DND-41 (cell line): ENCODE measurements at regions not wholly inside any gene's neighbourhood (a gene's known extent, or its start where the extent isn't known, plus 50 kb on each side); places are given as distances from the start of the nearest gene placed in this dataset.

Experiments
- ATAC-seq: fragments of 200-7000 bp; cut with Tn5 transposase; 3 replicates; pipeline ENCODE4 v1.9.1; 2021; ENCODE audit warnings: low read depth; ENCODE audit not compliant: insufficient read depth
- DNase-seq: peaks from one replicate; pipeline ENCODE4 v3.0.0-alpha.2; 2020
- H2AFZ ChIP-seq: 2 replicates; pipeline ENCODE4 v1.6.0; 2012; ENCODE audit warnings: low read depth, low read length
- H3K27ac ChIP-seq: 2 replicates; pipeline ENCODE4 v1.5.1; 2012; ENCODE audit warnings: low read length, inconsistent platforms
- H3K27me3 ChIP-seq: fragments of 200-600 bp; sonication (generic); 2 replicates; pipeline ENCODE4 v1.6.0; 2012; ENCODE audit warnings: low read length, mild to moderate bottlenecking, inconsistent platforms; ENCODE audit not compliant: insufficient read depth, poor library complexity
- H3K36me3 ChIP-seq: 2 replicates; pipeline ENCODE4 v1.5.1; 2012; ENCODE audit warnings: low read length, inconsistent platforms; ENCODE audit not compliant: insufficient read depth
- H3K4me1 ChIP-seq: 2 replicates; pipeline ENCODE4 v1.5.1; 2012; ENCODE audit warnings: mild to moderate bottlenecking, low read length; ENCODE audit not compliant: insufficient read depth
- H3K4me2 ChIP-seq: 2 replicates; pipeline ENCODE4 v1.6.0; 2012; ENCODE audit warnings: mild to moderate bottlenecking, moderate library complexity, low read length, inconsistent platforms; ENCODE audit not compliant: insufficient read depth
- H3K4me3 ChIP-seq, 2 experiments: fragments of 200-600 bp in 1 of 2; shearing (Covaris generic) in 1 of 2; 2 replicates each; pipeline ENCODE4 v1.5.1; 2012 to 2016; ENCODE audit warnings: inconsistent platforms in 2 of 2, low read length in 2 of 2, mild to moderate bottlenecking in 2 of 2, low read depth in 1 of 2, moderate library complexity in 1 of 2
- H3K79me2 ChIP-seq: 2 replicates; pipeline ENCODE4 v1.6.0; 2012; ENCODE audit warnings: low read length, inconsistent platforms; ENCODE audit not compliant: insufficient read depth
- H3K9ac ChIP-seq: 2 replicates; pipeline ENCODE4 v1.6.0; 2012; ENCODE audit warnings: low read depth, mild to moderate bottlenecking, inconsistent platforms, low read length, moderate library complexity
- H3K9me3 ChIP-seq: 2 replicates; pipeline ENCODE4 v1.5.1; 2012; ENCODE audit warnings: low read length, moderate library complexity, mild to moderate bottlenecking, inconsistent platforms; ENCODE audit not compliant: insufficient read depth, severe bottlenecking
- H4K20me1 ChIP-seq: 2 replicates; pipeline ENCODE4 v1.6.0; 2012; ENCODE audit warnings: low read length; ENCODE audit not compliant: insufficient read depth
- EZH2 ChIP-seq: IDR thresholded peaks from 3 replicates; pipeline ENCODE4 v1.6.1; 2012; ENCODE audit warnings: borderline replicate concordance, low read depth, mild to moderate bottlenecking, moderate library complexity, low read length, inconsistent platforms; ENCODE audit not compliant: severe bottlenecking
- TF ChIP-seq, protein P1 (sequence below): IDR thresholded peaks from 2 replicates; pipeline ENCODE4 v1.5.1; 2012; ENCODE audit warnings: borderline replicate concordance, low read length, moderate library complexity, mild to moderate bottlenecking; ENCODE audit not compliant: poor library complexity, severe bottlenecking; ENCODE audit errors: extremely low read depth

DNA sequence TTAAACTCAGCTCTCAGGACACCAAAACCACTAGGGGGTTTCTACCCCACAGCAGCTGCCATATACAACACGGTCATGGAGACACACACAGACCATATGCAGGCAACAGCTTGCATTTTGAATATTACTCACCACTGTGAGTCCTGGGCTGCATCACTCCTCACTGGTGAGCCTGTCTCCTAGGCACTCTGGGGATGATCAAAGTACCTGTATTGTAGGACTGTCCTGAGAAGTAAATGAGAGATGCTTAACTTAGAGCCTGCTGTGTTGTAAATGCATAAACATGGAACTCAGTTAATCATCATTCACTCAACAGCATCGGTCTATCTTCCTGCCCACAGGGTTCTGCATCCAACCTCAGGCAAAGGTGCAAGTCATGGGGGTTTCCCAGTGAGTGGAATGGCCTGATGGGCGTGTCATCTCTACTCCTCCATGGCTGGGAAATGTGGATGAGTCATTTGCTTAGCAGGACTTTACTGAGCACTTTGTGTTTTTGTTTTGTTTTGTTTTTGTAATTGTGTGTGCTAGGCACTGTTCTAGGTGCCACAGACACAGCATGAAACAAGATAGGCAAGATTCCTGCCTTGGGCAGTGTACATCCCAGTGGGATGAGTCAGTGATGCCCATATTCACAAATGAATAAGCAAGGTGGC lies 1141.2 kb upstream of the TMEM132C start:
- H3K36me3 ChIP-seq: no peaks in the 10 kb centered on the region
- H3K27me3 ChIP-seq: no peaks in the 10 kb centered on the region
- TF ChIP-seq EZH2: no peak
- H3K4me3 ChIP-seq: no peak overlapping the region
- no peak overlapping the region for H3K4me2 ChIP-seq
- no peak overlapping the region for H3K27ac ChIP-seq
- H3K9me3 ChIP-seq: no peaks in the 10 kb centered on the region
- no peak overlapping the region for H3K9ac ChIP-seq
- no peaks in the 10 kb centered on the region for H3K79me2 ChIP-seq
- no peaks in the 10 kb centered on the region for H4K20me1 ChIP-seq
- ATAC-seq: 0 out of 3 replicates have a peak, but pooled peaks have one; percentile 17
- no peaks in the 10 kb centered on the region for H3K4me1 ChIP-seq
- H2AFZ ChIP-seq: no peak overlapping the region
- no peak for DNase-seq

DNA sequence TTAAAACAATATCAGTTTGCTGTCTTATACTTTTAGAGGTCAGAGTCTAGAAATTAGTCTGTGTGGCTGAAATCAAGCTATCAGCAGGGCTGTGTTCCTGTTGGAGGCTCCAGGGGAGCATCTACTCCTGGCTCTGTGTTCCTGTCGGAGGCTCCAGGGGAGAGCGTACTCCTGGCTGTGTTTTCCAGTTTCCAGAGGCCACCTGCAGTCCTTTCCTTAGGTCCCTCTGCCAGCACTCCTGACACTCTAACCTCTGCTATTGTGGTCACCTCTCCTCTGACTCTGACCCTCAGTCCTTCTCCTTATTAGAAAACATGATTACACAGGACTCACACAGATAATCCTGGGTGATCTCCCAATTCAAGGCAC lies 1140.7 kb upstream of the TMEM132C start:
- no peaks in the 10 kb centered on the region for H3K9me3 ChIP-seq
- H3K4me2 ChIP-seq: no peak overlapping the region
- no peak overlapping the region for H3K9ac ChIP-seq
- H3K27ac ChIP-seq: no peak overlapping the region
- no peaks in the 10 kb centered on the region for H3K27me3 ChIP-seq
- no peak for TF ChIP-seq EZH2
- TF ChIP-seq, protein P1, sequence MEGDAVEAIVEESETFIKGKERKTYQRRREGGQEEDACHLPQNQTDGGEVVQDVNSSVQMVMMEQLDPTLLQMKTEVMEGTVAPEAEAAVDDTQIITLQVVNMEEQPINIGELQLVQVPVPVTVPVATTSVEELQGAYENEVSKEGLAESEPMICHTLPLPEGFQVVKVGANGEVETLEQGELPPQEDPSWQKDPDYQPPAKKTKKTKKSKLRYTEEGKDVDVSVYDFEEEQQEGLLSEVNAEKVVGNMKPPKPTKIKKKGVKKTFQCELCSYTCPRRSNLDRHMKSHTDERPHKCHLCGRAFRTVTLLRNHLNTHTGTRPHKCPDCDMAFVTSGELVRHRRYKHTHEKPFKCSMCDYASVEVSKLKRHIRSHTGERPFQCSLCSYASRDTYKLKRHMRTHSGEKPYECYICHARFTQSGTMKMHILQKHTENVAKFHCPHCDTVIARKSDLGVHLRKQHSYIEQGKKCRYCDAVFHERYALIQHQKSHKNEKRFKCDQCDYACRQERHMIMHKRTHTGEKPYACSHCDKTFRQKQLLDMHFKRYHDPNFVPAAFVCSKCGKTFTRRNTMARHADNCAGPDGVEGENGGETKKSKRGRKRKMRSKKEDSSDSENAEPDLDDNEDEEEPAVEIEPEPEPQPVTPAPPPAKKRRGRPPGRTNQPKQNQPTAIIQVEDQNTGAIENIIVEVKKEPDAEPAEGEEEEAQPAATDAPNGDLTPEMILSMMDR: no peak
- no peaks in the 10 kb centered on the region for H3K4me1 ChIP-seq
- no peak for ATAC-seq
- DNase-seq: no peak
- H4K20me1 ChIP-seq: no peaks in the 10 kb centered on the region
- no peak overlapping the region for H2AFZ ChIP-seq
- H3K79me2 ChIP-seq: no peaks in the 10 kb centered on the region
- no peaks in the 10 kb centered on the region for H3K36me3 ChIP-seq
- no peak overlapping the region for H3K4me3 ChIP-seq

DNA sequence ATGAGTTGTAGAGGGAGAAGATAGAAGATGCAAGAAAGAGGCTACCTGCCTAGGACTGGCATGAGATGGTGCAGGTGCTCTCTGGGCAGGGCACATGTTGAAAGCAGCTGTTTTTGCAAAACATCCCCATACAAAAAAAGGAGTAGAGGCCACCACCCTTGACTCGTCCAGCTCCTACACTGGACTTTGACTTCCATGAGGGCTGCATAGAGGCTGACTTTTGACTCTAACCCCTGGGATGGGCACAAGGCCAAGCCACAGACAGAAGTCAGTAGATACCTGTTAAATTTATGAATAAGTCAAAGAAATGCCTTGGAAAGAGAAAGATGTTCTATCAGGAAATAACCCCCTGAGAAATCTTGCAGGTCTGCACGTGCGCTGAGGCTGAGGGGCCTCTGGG lies 1139.1 kb upstream of the TMEM132C start:
- ATAC-seq: no peak
- Histone ChIP-seq H3K36me3 (no peaks in the 10 kb centered on the region), H2AFZ (no peak overlapping the region), H3K4me1 (no peaks in the 10 kb centered on the region), H3K9me3 (no peaks in the 10 kb centered on the region), H3K4me2 (no peak overlapping the region), H3K27ac (no peak overlapping the region), H3K4me3 (no peak overlapping the region), H3K79me2 (no peaks in the 10 kb centered on the region), H4K20me1 (no peaks in the 10 kb centered on the region), H3K9ac (no peak overlapping the region), H3K27me3 (no peaks in the 10 kb centered on the region)
- TF ChIP-seq, protein P1: no peak
- TF ChIP-seq EZH2: no peak
- DNase-seq: no peak

DNA sequence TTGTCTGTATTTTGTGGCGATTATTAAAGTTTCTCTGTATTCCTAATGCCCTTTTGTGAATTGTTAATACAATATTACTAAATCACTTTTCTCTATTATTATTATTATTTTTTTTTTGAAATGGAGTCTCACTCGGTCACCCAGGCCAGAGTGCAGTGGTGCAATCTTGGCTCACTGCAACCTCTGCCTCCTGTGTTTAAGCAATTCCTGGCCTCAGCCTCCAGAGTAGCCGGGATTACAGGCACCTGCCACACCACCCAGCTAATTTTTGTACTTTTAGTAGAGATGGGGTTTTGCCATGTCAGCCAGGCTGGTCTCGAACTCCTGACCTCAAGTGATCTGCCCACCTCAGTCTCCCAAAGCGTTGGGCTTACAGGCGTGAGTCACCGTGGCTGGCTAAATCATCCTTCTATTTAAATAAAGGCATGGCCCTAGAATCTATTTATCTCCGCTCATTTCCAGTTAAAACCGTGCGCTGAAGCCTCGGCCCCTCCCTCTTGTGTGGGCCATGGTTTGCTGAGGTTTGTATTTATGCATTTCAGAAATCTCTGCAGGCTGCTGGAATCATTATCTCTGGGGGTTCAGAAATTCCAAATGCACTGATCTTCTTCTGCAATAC lies 1136.4 kb upstream of the TMEM132C start:
- H4K20me1 ChIP-seq: no peaks in the 10 kb centered on the region
- no peaks in the 10 kb centered on the region for H3K36me3 ChIP-seq
- DNase-seq (no peak), ATAC-seq (no peak)
- no peaks in the 10 kb centered on the region for H3K9me3 ChIP-seq
- no peak overlapping the region for H3K27ac ChIP-seq
- H3K27me3 ChIP-seq: no peaks in the 10 kb centered on the region
- no peak overlapping the region for H2AFZ ChIP-seq
- H3K9ac ChIP-seq: no peak overlapping the region
- H3K4me3 ChIP-seq: no peak overlapping the region
- TF ChIP-seq, protein P1: no peak
- TF ChIP-seq EZH2: no peak
- H3K4me1 ChIP-seq: no peaks in the 10 kb centered on the region
- H3K79me2 ChIP-seq: no peaks in the 10 kb centered on the region
- no peak overlapping the region for H3K4me2 ChIP-seq
